ENCODE measurements at regions not wholly inside any gene's neighbourhood (a gene's known extent, or its start where the extent isn't known, plus 50 kb on each side); places are given as distances from the start of the nearest gene placed in this dataset.

DNA sequence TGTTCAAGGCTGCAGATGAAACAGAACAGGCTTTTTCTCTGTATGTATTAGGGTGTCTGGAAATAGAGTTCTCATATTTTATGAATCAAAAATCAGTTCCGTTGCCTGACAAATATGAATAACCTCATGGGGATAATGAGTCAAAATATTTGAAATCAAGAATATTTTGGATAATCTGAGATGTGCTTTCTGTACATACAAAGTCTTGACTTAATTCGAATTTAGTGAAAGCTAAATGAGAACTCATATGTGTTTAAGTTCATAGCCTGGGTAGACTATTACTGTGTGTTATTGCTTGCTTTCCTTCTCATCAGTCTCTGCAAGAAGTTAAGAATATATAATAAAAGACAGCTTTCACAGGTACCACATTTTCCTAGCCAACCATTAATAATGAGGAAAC is 689.0 kb downstream of the REEP3 start:
- Histone ChIP-seq H3K4me1 (ENCODE audit: control insufficient read depth, insufficient read depth, low read length) (peaks cover 5% of the 10 kb centered on the region), H3K27me3 (ENCODE audit: control insufficient read depth, insufficient read depth, low read length) (no peaks in the 10 kb centered on the region), H3K27ac (ENCODE audit: low read length) (no peak overlapping the region), H3K36me3 (ENCODE audit: control insufficient read depth, insufficient read depth, low read length) (no peaks in the 10 kb centered on the region), H3K4me3 (ENCODE audit: low read length) (no peak overlapping the region), H3K9me3 (replicated peaks; ENCODE audit: control insufficient read depth, low read depth, low read length) (no peaks in the 10 kb centered on the region)
- DNase-seq: no peak
- no CpG with 5 or more reads among the region's 2 CpGs for WGBS (ENCODE audit: insufficient coverage)

DNA sequence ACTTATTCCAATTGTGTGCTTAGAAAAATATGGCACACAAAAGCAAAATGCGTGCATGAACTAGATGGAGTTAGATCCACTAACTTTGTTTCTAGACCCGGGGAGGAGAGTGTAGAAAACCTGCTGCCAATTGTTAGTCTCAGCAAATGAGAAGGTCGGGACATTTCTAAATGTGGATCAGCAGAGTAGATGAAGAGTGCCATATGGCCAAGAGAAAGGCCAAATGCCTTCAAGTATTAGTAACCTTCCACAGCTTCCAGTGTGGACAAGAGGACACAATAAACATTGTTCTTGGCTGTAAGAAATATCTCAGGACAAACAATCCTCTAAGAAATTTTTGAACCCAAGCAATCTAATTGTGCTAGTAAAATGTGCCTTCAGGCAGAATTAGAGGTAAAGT is 690.3 kb downstream of the REEP3 start:
- WGBS (ENCODE audit: insufficient coverage): 77% methylated on average over 3 of the region's 3 CpGs
- H3K4me3 ChIP-seq (ENCODE audit: low read length): no peak overlapping the region
- no peaks in the 10 kb centered on the region for H3K27me3 ChIP-seq (ENCODE audit: control insufficient read depth, insufficient read depth, low read length)
- peaks cover 5% of the 10 kb centered on the region for H3K4me1 ChIP-seq (ENCODE audit: control insufficient read depth, insufficient read depth, low read length)
- H3K9me3 ChIP-seq (replicated peaks; ENCODE audit: control insufficient read depth, low read depth, low read length): no peaks in the 10 kb centered on the region
- no peak overlapping the region for H3K27ac ChIP-seq (ENCODE audit: low read length)
- peak; percentile 12 for DNase-seq
- no peaks in the 10 kb centered on the region for H3K36me3 ChIP-seq (ENCODE audit: control insufficient read depth, insufficient read depth, low read length)

DNA sequence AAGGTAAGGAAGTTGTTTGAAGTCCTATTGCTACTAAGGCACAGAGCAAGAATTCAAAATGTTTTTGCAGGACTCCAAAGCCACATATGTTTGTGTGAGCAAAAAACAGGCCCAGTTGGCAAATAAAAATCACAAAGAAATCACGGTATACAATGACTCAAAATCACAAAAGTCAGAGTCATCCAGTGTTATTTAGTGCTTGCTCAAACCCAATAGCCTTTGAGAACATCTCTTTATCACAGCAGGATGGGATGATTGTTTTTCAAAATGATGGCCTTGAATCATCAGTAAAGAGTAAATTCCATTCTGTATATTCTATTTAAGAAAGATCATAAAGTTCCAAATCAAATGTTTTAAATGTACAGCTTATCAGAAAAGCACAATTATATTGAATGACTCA is 693.9 kb downstream of the REEP3 start:
- Histone ChIP-seq H3K4me3 (ENCODE audit: low read length) (no peak overlapping the region), H3K36me3 (ENCODE audit: control insufficient read depth, insufficient read depth, low read length) (no peaks in the 10 kb centered on the region), H3K27ac (ENCODE audit: low read length) (no peak overlapping the region), H3K27me3 (ENCODE audit: control insufficient read depth, insufficient read depth, low read length) (no peaks in the 10 kb centered on the region), H3K9me3 (replicated peaks; ENCODE audit: control insufficient read depth, low read depth, low read length) (no peaks in the 10 kb centered on the region), H3K4me1 (ENCODE audit: control insufficient read depth, insufficient read depth, low read length) (no peaks in the 10 kb centered on the region)
- no peak for DNase-seq
- no CpG with 5 or more reads among the region's 1 CpG for WGBS (ENCODE audit: insufficient coverage)

DNA sequence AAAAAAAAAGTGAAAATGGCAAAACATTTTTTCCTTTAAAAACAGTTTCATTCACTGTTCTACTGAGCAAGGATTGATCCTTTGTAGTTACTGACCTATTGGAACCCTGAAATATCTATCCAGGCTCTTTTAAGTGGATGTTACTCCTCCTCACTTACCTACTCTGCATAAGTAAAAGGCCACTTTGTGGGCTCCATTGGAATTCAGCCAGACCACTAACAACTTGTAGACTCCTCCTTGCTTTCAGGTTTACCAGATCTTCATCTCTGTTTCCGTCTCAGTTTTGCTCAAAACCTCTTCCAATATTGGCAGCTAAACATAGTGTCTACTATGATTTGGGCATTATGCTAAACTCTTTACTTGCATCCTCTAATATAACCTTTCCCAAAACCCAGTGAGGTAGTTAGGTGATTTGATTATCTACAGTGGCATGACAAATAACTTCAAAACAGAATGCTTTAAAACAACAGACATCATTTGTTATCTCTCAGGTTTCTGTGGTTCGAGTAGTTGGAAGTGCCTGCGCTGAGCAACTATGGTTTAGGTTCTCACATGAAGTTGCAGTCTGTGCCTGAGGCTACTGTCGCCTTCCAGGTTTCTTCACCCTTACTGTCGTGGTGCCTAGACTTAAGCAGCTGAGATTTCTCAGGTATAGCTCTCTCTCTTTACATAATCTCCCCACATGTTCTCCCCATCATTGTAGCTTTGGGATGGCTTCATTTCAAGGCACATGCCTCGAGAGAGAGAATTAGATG is 698.2 kb downstream of the REEP3 start:
- WGBS (ENCODE audit: insufficient coverage): 69% methylated on average over 2 of the region's 6 CpGs
- H3K9me3 ChIP-seq (replicated peaks; ENCODE audit: control insufficient read depth, low read depth, low read length): peaks cover 6% of the 10 kb centered on the region

GRCh38 chr10:64234489-64234888 is 713.3 kb downstream of the REEP3 start:
- H3K27me3 ChIP-seq (ENCODE audit: control insufficient read depth, insufficient read depth, low read length): no peaks in the 10 kb centered on the region
- no peak for DNase-seq

More for the DNA sequence above, 698.2 kb downstream of the REEP3 start:
- Histone ChIP-seq H3K27me3 (ENCODE audit: control insufficient read depth, insufficient read depth, low read length) (no peaks in the 10 kb centered on the region), H3K4me3 (ENCODE audit: low read length) (no peak overlapping the region), H3K4me1 (ENCODE audit: control insufficient read depth, insufficient read depth, low read length) (no peaks in the 10 kb centered on the region), H3K36me3 (ENCODE audit: control insufficient read depth, insufficient read depth, low read length) (no peaks in the 10 kb centered on the region), H3K27ac (ENCODE audit: low read length) (no peak overlapping the region)
- no peak for DNase-seq

GRCh38 chr10:64257704-64258103 is 736.5 kb downstream of the REEP3 start:
- H3K27me3 ChIP-seq (ENCODE audit: control insufficient read depth, insufficient read depth, low read length): no peaks in the 10 kb centered on the region
- H3K4me3 ChIP-seq (ENCODE audit: low read length): no peak overlapping the region
- H3K27ac ChIP-seq (ENCODE audit: low read length): no peak overlapping the region
- no peaks in the 10 kb centered on the region for H3K4me1 ChIP-seq (ENCODE audit: control insufficient read depth, insufficient read depth, low read length)
- H3K9me3 ChIP-seq (replicated peaks; ENCODE audit: control insufficient read depth, low read depth, low read length): no peaks in the 10 kb centered on the region
- no peaks in the 10 kb centered on the region for H3K36me3 ChIP-seq (ENCODE audit: control insufficient read depth, insufficient read depth, low read length)
- no peak for DNase-seq
- WGBS (ENCODE audit: insufficient coverage): no CpG with 5 or more reads among the region's 1 CpG

More at GRCh38 chr10:64234489-64234888, 713.3 kb downstream of the REEP3 start:
- Histone ChIP-seq H3K9me3 (replicated peaks; ENCODE audit: control insufficient read depth, low read depth, low read length) (no peaks in the 10 kb centered on the region), H3K27ac (ENCODE audit: low read length) (no peak overlapping the region), H3K4me1 (ENCODE audit: control insufficient read depth, insufficient read depth, low read length) (no peaks in the 10 kb centered on the region), H3K4me3 (ENCODE audit: low read length) (no peak overlapping the region), H3K36me3 (ENCODE audit: control insufficient read depth, insufficient read depth, low read length) (no peaks in the 10 kb centered on the region)

GRCh38 chr10:64261092-64261491 is 739.9 kb downstream of the REEP3 start:
- no peak for DNase-seq
- H3K36me3 ChIP-seq (ENCODE audit: control insufficient read depth, insufficient read depth, low read length): no peaks in the 10 kb centered on the region
- H3K27ac ChIP-seq (ENCODE audit: low read length): no peak overlapping the region
- H3K9me3 ChIP-seq (replicated peaks; ENCODE audit: control insufficient read depth, low read depth, low read length): no peaks in the 10 kb centered on the region
- H3K27me3 ChIP-seq (ENCODE audit: control insufficient read depth, insufficient read depth, low read length): no peaks in the 10 kb centered on the region
- no peak overlapping the region for H3K4me3 ChIP-seq (ENCODE audit: low read length)
- no peaks in the 10 kb centered on the region for H3K4me1 ChIP-seq (ENCODE audit: control insufficient read depth, insufficient read depth, low read length)

GRCh38 chr10:64261676-64262075 is 740.5 kb downstream of the REEP3 start:
- Histone ChIP-seq H3K36me3 (ENCODE audit: control insufficient read depth, insufficient read depth, low read length) (no peaks in the 10 kb centered on the region), H3K27ac (ENCODE audit: low read length) (no peak overlapping the region), H3K27me3 (ENCODE audit: control insufficient read depth, insufficient read depth, low read length) (no peaks in the 10 kb centered on the region), H3K4me3 (ENCODE audit: low read length) (no peak overlapping the region), H3K4me1 (ENCODE audit: control insufficient read depth, insufficient read depth, low read length) (no peaks in the 10 kb centered on the region), H3K9me3 (replicated peaks; ENCODE audit: control insufficient read depth, low read depth, low read length) (no peaks in the 10 kb centered on the region)
- DNase-seq: no peak
- no CpG with 5 or more reads among the region's 1 CpG for WGBS (ENCODE audit: insufficient coverage)

GRCh38 chr10:64265961-64266360 is 744.8 kb downstream of the REEP3 start:
- Histone ChIP-seq H3K4me1 (ENCODE audit: control insufficient read depth, insufficient read depth, low read length) (no peaks in the 10 kb centered on the region), H3K36me3 (ENCODE audit: control insufficient read depth, insufficient read depth, low read length) (no peaks in the 10 kb centered on the region), H3K27me3 (ENCODE audit: control insufficient read depth, insufficient read depth, low read length) (no peaks in the 10 kb centered on the region), H3K27ac (ENCODE audit: low read length) (no peak overlapping the region), H3K4me3 (ENCODE audit: low read length) (no peak overlapping the region), H3K9me3 (replicated peaks; ENCODE audit: control insufficient read depth, low read depth, low read length) (no peaks in the 10 kb centered on the region)
- no peak for DNase-seq
- no CpG with 5 or more reads among the region's 1 CpG for WGBS (ENCODE audit: insufficient coverage)

- Histone ChIP-seq H3K27me3 (ENCODE audit: control insufficient read depth, insufficient read depth, low read length) (no peaks in the 10 kb centered on the region), H3K9me3 (replicated peaks; ENCODE audit: control insufficient read depth, low read depth, low read length) (no peaks in the 10 kb centered on the region), H3K4me3 (ENCODE audit: low read length) (no peak overlapping the region), H3K4me1 (ENCODE audit: control insufficient read depth, insufficient read depth, low read length) (no peaks in the 10 kb centered on the region), H3K36me3 (ENCODE audit: control insufficient read depth, insufficient read depth, low read length) (no peaks in the 10 kb centered on the region), H3K27ac (ENCODE audit: low read length) (no peak overlapping the region)
- no peak for DNase-seq
- WGBS (ENCODE audit: insufficient coverage): 63% methylated on average over 2 of the region's 3 CpGs
These were observed 750.3 kb downstream of the REEP3 start for GRCh38 chr10:64271508-64271907.

DNA sequence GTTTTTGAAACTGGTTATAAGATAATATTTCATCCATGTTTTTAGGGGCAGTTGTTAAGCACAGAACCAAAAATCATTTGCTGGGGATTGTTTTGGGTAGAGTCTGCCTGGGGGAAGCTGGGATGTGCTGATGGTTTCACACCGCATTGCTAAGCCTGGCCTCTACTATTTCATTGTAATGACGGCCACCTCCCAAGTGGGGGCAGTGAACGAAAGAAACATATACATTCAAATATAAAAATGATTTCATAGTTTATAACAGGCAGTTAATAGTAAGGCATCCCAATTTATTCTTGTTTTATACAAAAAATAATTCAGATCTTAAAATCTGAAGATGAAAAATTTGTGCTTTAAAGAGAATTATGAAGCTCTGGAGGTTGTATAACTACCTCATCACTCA is 750.8 kb downstream of the REEP3 start:
- no CpG with 5 or more reads among the region's 3 CpGs for WGBS (ENCODE audit: insufficient coverage)
- H3K27ac ChIP-seq (ENCODE audit: low read length): no peak overlapping the region
- no peak for DNase-seq
- no peak overlapping the region for H3K4me3 ChIP-seq (ENCODE audit: low read length)
- H3K9me3 ChIP-seq (replicated peaks; ENCODE audit: control insufficient read depth, low read depth, low read length): no peaks in the 10 kb centered on the region
- H3K36me3 ChIP-seq (ENCODE audit: control insufficient read depth, insufficient read depth, low read length): no peaks in the 10 kb centered on the region
- H3K4me1 ChIP-seq (ENCODE audit: control insufficient read depth, insufficient read depth, low read length): no peaks in the 10 kb centered on the region
- no peaks in the 10 kb centered on the region for H3K27me3 ChIP-seq (ENCODE audit: control insufficient read depth, insufficient read depth, low read length)
